ENCODE measurements at regions not wholly inside any gene's neighbourhood (a gene's known extent, or its start where the extent isn't known, plus 50 kb on each side); places are given as distances from the start of the nearest gene placed in this dataset.
"Not testable (repeated sequence)": the region's sequence is repeated elsewhere in the genome, so short reads cannot be mapped to it uniquely, and the experiment has no call there.

DNA sequence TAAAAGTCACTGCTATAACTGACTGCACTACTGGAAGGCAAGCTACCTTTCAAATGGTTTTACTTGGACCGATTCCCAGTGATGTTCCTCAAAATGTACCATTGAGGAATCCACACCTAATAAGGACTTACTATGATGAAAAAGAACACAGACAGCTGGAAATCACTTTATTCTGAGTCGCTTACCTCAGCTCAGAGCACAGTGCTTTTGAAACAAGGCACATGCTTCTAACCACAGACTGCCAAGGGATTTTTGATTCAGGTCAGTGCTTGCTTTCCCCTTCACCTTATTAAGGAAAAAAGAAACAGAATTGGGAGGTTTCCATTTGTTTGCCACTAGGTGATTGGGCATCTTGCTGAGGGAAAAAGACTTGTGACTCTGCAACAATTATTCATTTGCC lies 707.5 kb upstream of the FSHR start:
- no peak overlapping the region for H3K27ac ChIP-seq (ENCODE audit: low read depth, low read length)
- H3K9me3 ChIP-seq (ENCODE audit: insufficient read depth, low read depth, low read length), result no peaks in the 10 kb centered on the region
- no peaks in the 10 kb centered on the region for H3K27me3 ChIP-seq (ENCODE audit: insufficient read depth, low read length)
- no peak overlapping the region for H3K9ac ChIP-seq (ENCODE audit: low read depth, low read length)
- no peaks in the 10 kb centered on the region for H3K36me3 ChIP-seq (ENCODE audit: insufficient read depth, low read length)
- 89% methylated on average over 2 of the region's 2 CpGs for WGBS
- H3K4me1 ChIP-seq (ENCODE audit: insufficient read depth, low read length), result no peaks in the 10 kb centered on the region
- no peak overlapping the region for H3K4me3 ChIP-seq (ENCODE audit: low read length)

DNA sequence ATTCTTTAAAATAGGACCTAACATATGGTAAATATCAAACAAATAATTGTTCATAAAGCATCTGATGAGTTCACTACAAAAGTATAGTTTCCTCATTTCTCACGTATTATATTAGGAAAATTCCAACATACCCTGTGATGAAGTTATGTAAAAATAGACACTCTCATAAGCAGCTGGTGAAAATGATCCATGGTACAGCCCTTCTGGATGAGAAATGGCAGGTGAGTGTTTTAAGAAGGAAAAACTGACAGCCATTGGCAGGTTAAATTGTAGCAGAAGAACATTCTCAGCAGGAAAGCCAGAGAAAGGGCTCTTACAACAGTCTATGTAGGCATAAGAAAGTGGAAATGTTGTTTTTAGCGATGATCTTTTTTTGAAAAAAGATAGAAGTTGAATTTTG lies 706.5 kb upstream of the FSHR start:
- Histone ChIP-seq H3K9ac (ENCODE audit: low read depth, low read length) (no peak overlapping the region), H3K9me3 (ENCODE audit: insufficient read depth, low read depth, low read length) (no peaks in the 10 kb centered on the region), H3K36me3 (ENCODE audit: insufficient read depth, low read length) (no peaks in the 10 kb centered on the region), H3K27me3 (ENCODE audit: insufficient read depth, low read length) (no peaks in the 10 kb centered on the region), H3K4me3 (ENCODE audit: low read length) (no peak overlapping the region), H3K27ac (ENCODE audit: low read depth, low read length) (no peak overlapping the region), H3K4me1 (ENCODE audit: insufficient read depth, low read length) (no peaks in the 10 kb centered on the region)
- 97% methylated on average over 1 of the region's 2 CpGs for WGBS

DNA sequence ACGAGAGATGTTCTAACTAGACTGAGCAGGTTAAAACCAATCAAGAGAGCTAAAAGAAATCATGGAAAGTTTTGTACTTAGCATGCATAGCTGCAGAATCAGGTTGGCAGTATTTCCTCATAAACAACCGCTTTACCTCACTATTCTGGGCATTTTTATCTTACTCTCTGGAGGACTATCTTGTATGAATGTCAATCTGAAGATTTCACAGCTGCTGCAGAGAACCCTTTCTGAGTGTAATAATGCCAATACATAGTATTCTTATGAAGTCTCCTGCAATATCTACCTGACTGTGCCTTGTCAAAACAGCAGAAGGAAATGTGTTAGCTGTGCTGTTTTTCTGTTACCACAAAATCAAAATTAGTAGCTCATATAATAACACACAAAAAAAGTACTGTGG lies 705.9 kb upstream of the FSHR start:
- no peaks in the 10 kb centered on the region for H3K36me3 ChIP-seq (ENCODE audit: insufficient read depth, low read length)
- H3K9ac ChIP-seq (ENCODE audit: low read depth, low read length), result no peak overlapping the region
- no peak overlapping the region for H3K4me3 ChIP-seq (ENCODE audit: low read length)
- H3K4me1 ChIP-seq (ENCODE audit: insufficient read depth, low read length), result no peaks in the 10 kb centered on the region
- WGBS, result 95% methylated on average over 2 of the region's 2 CpGs
- no peak overlapping the region for H3K27ac ChIP-seq (ENCODE audit: low read depth, low read length)
- H3K27me3 ChIP-seq (ENCODE audit: insufficient read depth, low read length), result no peaks in the 10 kb centered on the region
- no peaks in the 10 kb centered on the region for H3K9me3 ChIP-seq (ENCODE audit: insufficient read depth, low read depth, low read length)

DNA sequence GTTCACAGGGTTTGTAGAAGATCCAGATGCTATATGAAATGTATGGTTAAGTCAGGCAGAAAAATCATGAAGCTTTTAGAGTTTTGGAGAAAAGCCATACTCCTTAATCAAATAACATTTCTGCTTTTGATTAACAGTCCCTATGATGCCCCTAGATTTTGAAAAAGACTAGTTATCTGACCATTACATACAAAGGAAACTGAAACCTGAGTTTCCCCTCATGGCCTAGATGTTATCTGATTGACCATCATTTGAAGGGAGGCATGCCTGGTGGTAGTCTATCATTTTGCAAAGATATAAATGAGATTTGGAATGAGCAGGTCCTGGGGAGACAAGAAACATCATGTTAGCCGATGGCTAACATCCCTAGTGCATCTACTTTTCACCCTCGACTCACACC lies 704.3 kb upstream of the FSHR start:
- H3K9ac ChIP-seq (ENCODE audit: low read depth, low read length), result no peak overlapping the region
- no peaks in the 10 kb centered on the region for H3K27me3 ChIP-seq (ENCODE audit: insufficient read depth, low read length)
- no peak overlapping the region for H3K4me3 ChIP-seq (ENCODE audit: low read length)
- H3K36me3 ChIP-seq (ENCODE audit: insufficient read depth, low read length), result no peaks in the 10 kb centered on the region
- no peaks in the 10 kb centered on the region for H3K9me3 ChIP-seq (ENCODE audit: insufficient read depth, low read depth, low read length)
- 100% methylated on average over 1 of the region's 2 CpGs for WGBS
- no peaks in the 10 kb centered on the region for H3K4me1 ChIP-seq (ENCODE audit: insufficient read depth, low read length)
- H3K27ac ChIP-seq (ENCODE audit: low read depth, low read length), result no peak overlapping the region

DNA sequence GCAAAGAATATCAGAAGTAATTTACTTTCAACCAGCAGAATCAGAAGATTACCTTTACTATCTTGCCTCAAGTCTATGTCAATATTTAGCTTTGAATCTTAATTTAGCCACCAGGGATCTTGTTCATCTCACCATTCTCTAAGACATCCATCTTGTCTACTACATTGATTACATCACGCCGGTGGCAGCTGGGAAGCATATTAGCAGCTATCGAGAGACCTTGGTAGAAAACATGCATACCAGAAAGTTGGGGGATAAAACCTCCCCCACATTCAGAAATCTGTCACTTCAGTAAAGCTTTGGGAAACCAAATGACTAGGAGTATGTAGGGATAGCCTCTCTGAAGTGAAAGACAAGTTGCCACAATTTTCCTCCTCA lies 703.8 kb upstream of the FSHR start:
- Histone ChIP-seq H3K9me3 (ENCODE audit: insufficient read depth, low read depth, low read length) (no peaks in the 10 kb centered on the region), H3K4me1 (ENCODE audit: insufficient read depth, low read length) (no peaks in the 10 kb centered on the region), H3K27ac (ENCODE audit: low read depth, low read length) (no peak overlapping the region), H3K9ac (ENCODE audit: low read depth, low read length) (no peak overlapping the region), H3K4me3 (ENCODE audit: low read length) (no peak overlapping the region), H3K27me3 (ENCODE audit: insufficient read depth, low read length) (no peaks in the 10 kb centered on the region), H3K36me3 (ENCODE audit: insufficient read depth, low read length) (no peaks in the 10 kb centered on the region)
- 100% methylated on average over 3 of the region's 3 CpGs for WGBS

DNA sequence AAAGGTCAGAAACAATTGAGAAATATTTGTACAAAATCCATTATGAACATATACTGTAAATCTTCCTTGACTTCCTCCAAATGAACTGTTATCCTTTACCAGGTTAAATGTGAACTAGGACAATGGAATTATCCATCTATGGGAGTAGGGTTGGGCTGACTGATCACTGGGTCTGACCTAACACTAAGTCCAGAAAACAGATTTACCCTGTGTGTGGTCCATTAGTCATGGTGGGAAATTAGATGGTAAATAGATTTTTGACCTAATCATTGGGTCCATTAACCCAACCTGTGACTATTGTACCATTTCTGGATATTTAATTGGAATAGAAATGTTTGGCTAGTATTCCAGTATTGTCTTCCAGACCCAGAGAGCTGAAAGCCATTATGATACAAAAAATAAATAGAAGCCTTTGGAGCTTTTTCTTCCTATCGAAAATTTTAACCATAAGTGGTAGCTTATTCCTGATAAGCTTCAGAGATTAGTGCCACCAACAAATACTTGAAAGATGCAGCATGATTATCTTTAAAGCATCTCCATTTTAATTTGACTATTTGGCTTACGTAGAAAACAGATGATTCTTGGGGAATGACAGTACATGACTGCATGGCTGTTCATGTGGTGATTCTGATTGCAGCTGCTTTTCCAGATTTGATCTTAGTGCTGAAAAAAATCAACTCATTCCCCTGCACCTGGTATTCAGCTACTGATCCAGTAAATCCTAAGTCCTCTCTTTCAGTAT lies 703.2 kb upstream of the FSHR start:
- no peak overlapping the region for H3K27ac ChIP-seq (ENCODE audit: low read depth, low read length)
- H3K4me1 ChIP-seq (ENCODE audit: insufficient read depth, low read length), result no peaks in the 10 kb centered on the region
- WGBS, result 82% methylated on average over 2 of the region's 2 CpGs

DNA sequence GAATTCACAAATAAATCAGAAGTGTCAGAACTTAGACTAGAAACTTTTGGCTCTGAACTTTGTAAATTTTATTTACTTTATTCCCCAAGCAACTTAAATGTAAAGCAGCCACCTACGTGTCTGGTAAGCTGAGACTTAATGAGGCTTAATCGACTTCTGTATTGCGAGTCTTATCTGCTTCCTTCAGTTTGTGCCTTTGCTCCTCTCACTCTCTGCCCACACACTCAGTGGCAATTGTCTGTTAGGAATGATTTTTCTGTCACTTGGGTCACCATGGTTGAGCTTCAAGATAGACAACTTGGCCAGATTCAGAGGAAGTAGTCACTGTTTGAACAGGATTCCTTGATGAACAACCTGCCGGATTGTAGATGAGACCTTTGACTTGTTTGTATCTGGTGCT lies 691.4 kb upstream of the FSHR start:
- WGBS, result 94% methylated on average over 4 of the region's 4 CpGs
- Histone ChIP-seq H3K27ac (ENCODE audit: low read depth, low read length) (no peak overlapping the region), H3K4me1 (ENCODE audit: insufficient read depth, low read length) (peaks cover 4% of the 10 kb centered on the region; the same call in 1 of the 2 replicates), H3K36me3 (ENCODE audit: insufficient read depth, low read length) (no peaks in the 10 kb centered on the region), H3K4me3 (ENCODE audit: low read length) (no peak overlapping the region), H3K9me3 (ENCODE audit: insufficient read depth, low read depth, low read length) (no peaks in the 10 kb centered on the region; the same call in 1 of the 2 replicates), H3K27me3 (ENCODE audit: insufficient read depth, low read length) (no peaks in the 10 kb centered on the region), H3K9ac (ENCODE audit: low read depth, low read length) (no peak overlapping the region)

More for the DNA sequence above, 703.2 kb upstream of the FSHR start:
- no peak overlapping the region for H3K9ac ChIP-seq (ENCODE audit: low read depth, low read length)
- no peaks in the 10 kb centered on the region for H3K27me3 ChIP-seq (ENCODE audit: insufficient read depth, low read length)
- no peaks in the 10 kb centered on the region for H3K36me3 ChIP-seq (ENCODE audit: insufficient read depth, low read length)
- H3K4me3 ChIP-seq (ENCODE audit: low read length), result no peak overlapping the region
- no peaks in the 10 kb centered on the region for H3K9me3 ChIP-seq (ENCODE audit: insufficient read depth, low read depth, low read length)

DNA sequence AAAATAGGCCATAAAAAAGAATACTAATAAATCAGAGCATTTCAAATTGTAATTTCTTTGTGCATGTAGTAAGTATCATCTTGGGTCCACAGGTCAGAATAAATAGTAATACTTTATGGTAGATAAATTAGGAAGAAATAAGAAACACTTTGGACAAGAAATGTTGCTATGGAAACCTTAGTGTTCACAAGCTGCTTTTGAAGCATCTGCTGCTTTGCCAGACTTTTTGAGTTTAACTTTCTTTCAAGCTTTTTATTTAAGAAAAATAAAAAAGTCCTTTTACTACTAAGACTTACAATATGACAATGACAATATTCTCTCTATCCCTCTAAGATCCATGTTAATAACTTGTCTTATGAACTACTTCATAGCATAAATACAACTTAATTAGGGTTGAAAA lies 690.7 kb upstream of the FSHR start:
- H3K4me3 ChIP-seq (ENCODE audit: low read length), result no peak overlapping the region
- peaks cover 4% of the 10 kb centered on the region; the same call in 1 of the 2 replicates for H3K4me1 ChIP-seq (ENCODE audit: insufficient read depth, low read length)
- H3K36me3 ChIP-seq (ENCODE audit: insufficient read depth, low read length), result no peaks in the 10 kb centered on the region
- no peak overlapping the region for H3K9ac ChIP-seq (ENCODE audit: low read depth, low read length)
- no peaks in the 10 kb centered on the region; the same call in 1 of the 2 replicates for H3K9me3 ChIP-seq (ENCODE audit: insufficient read depth, low read depth, low read length)
- no peak overlapping the region for H3K27ac ChIP-seq (ENCODE audit: low read depth, low read length)
- H3K27me3 ChIP-seq (ENCODE audit: insufficient read depth, low read length), result no peaks in the 10 kb centered on the region

DNA sequence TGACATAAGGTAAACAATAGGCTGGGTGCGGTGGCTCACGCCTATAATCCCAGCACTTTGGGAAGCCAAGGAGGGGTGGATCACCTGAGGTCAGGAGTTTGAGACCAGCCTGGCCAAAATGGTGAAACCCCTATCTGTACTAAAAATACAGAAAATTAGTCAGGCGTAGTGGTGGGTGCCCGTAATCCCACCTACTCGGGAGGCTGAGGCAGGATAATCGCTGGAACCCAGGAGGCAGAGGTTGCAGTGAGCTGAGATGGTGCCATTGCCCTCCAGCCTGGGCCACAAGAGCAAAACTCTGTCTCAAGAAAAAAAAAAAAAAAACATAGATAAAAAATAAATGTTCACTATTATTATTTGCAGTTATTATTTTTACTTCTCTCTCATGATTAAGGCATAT lies 689.8 kb upstream of the FSHR start:
- H3K9ac ChIP-seq (ENCODE audit: low read depth, low read length); H3K4me1 ChIP-seq (ENCODE audit: insufficient read depth, low read length); H3K4me3 ChIP-seq (ENCODE audit: low read length); H3K27me3 ChIP-seq (ENCODE audit: insufficient read depth, low read length); H3K9me3 ChIP-seq (ENCODE audit: insufficient read depth, low read depth, low read length); H3K36me3 ChIP-seq (ENCODE audit: insufficient read depth, low read length); H3K27ac ChIP-seq (ENCODE audit: low read depth, low read length): not testable (repeated sequence)
- WGBS, result 96% methylated on average over 6 of the region's 6 CpGs

DNA sequence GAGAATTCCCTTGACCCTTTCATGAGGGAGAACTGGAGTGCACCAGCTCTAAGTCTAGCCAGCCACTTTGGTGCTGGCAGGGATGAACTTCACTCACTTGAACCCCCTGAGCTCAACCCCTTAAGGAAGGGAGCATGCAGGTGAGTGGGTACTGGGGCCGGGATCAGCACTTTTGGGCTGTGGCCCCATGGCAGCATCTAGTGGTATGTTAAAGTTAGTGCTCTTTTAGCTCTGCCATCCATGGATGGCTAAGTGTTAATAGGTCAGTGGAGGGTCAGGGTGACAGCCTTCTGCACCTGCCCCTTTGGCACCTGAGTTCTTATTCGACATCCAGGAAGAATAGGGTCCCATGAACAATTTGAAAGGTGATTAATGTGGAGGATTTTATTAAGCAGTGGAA lies 689.0 kb upstream of the FSHR start:
- Histone ChIP-seq H3K4me3 (ENCODE audit: low read length) (no peak overlapping the region), H3K9ac (ENCODE audit: low read depth, low read length) (no peak overlapping the region), H3K36me3 (ENCODE audit: insufficient read depth, low read length) (no peaks in the 10 kb centered on the region), H3K27ac (ENCODE audit: low read depth, low read length) (no peak overlapping the region), H3K27me3 (ENCODE audit: insufficient read depth, low read length) (no peaks in the 10 kb centered on the region), H3K4me1 (ENCODE audit: insufficient read depth, low read length) (peaks cover 6% of the 10 kb centered on the region; the same call in 1 of the 2 replicates), H3K9me3 (ENCODE audit: insufficient read depth, low read depth, low read length) (no peaks in the 10 kb centered on the region; the same call in 1 of the 2 replicates)
- WGBS, result 90% methylated on average over 2 of the region's 2 CpGs

DNA sequence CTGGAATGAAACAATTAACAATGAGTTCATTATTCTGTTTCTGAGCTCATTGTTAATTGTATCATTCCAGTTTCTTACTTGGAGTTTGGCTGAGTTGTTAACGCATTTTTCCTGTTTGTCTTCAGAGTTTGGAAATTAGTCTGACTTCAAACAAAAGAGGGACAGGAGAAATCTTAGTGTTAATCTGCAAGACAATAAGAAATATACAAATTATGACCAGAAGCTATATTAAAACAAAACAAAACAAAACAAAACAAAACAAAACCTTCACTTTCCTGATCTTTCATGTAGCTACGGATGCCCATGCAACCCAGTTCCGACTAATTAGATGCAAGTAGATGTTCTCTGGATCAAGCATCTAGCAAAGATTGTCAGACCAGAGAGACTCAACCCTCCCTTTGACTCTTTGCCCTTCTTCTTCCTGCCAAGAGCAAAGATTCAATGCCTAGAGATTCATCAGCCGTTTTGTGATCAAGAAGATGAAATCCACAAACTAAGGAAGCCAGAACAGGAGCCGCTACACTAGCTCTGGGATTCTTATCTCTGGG lies 686.2 kb upstream of the FSHR start:
- WGBS, result 92% methylated on average over 5 of the region's 5 CpGs

More for the DNA sequence above, 686.2 kb upstream of the FSHR start:
- Histone ChIP-seq H3K27me3 (ENCODE audit: insufficient read depth, low read length) (no peaks in the 10 kb centered on the region), H3K4me1 (ENCODE audit: insufficient read depth, low read length) (0 out of 2 replicates have a peak, but pooled peaks cover 2% of the 10 kb centered on the region), H3K4me3 (ENCODE audit: low read length) (no peak overlapping the region), H3K9me3 (ENCODE audit: insufficient read depth, low read depth, low read length) (no peaks in the 10 kb centered on the region; the same call in 1 of the 2 replicates), H3K27ac (ENCODE audit: low read depth, low read length) (no peak overlapping the region), H3K36me3 (ENCODE audit: insufficient read depth, low read length) (no peaks in the 10 kb centered on the region), H3K9ac (ENCODE audit: low read depth, low read length) (no peak overlapping the region)
